Body of pancreas (tissue), 4 donors: ENCODE measurements at regions not wholly inside any gene's neighbourhood (a gene's known extent, or its start where the extent isn't known, plus 50 kb on each side); places are given as distances from the start of the nearest gene placed in this dataset.

Source experiments
- CTCF ChIP-seq, 7 experiments: fragments of 450-650 bp in 4 of 7; fragments of 200-600 bp in 3 of 7; sonication (generic) in 3 of 7; IDR thresholded peaks; one replicate each; pipeline ENCODE4 v1.5.1; 2016 to 2019; ENCODE audit warnings: antibody characterized with exemption in 7 of 7
- POLR2A ChIP-seq, 3 donors: fragments of 450-650 bp; IDR thresholded peaks; one replicate each; pipeline ENCODE4 v1.6.1; 2016; ENCODE audit warnings: antibody characterized with exemption in 3 of 3, mild to moderate bottlenecking in 2 of 3

- TF ChIP-seq CTCF (IDR thresholded peaks at IDR 0.05): no peak
- TF ChIP-seq POLR2A (IDR thresholded peaks at IDR 0.05): no peak
These were observed 194.4 kb upstream of the RPL34 start for GRCh38 chr4:108425988-108426387.
